NCI-H2196 (cell line): ENCODE measurements at regions not wholly inside any gene's neighbourhood (a gene's known extent, or its start where the extent isn't known, plus 50 kb on each side); places are given as distances from the start of the nearest gene placed in this dataset.
"Not testable (repeated sequence)": the region's sequence is repeated elsewhere in the genome, so short reads cannot be mapped to it uniquely, and the experiment has no call there.

Experiments
- DNase-seq: peaks from one replicate; lab custom pipeline; 2025; ENCODE audit not compliant: unreplicated experiment; lab: John Stamatoyannopoulos, UW

DNA sequence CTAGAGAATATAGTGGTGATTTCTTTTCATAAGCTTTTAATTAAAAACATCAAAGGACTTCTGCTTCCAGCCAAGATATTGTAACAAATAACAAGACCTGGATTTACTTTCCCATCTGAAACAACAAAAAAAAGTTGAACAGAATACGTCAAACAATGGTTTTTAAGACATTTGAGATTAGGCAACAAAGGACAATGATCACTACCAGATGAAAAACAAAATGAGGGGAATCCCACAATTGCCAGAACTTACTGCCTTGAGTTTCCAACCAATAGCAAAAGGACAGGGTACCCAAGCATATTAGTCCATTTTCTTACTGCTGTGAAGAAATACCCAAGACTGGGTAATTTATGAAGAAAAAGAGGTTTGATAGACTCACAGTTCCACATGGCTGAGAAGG is 341.4 kb upstream of the INTU start:
- no peak for DNase-seq

DNA sequence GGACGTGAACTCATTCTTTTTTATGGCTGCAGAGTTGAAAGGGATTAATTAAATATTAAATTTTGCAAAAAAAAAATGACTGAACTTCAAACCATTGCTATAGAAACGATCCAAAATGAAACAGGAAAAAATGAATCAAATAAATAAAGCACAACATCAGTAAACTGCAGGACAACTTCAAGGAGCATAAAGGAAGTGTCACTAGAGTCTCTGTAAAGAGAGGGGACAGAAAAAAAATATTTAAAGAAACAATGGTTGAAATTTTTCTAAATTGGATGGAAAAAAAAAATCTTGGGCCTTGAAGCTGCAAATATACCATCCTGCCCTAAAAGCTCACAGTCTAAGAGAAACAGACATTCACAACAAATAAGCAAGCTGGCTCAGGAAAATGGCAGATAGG is 339.3 kb upstream of the INTU start:
- DNase-seq, result no peak

DNA sequence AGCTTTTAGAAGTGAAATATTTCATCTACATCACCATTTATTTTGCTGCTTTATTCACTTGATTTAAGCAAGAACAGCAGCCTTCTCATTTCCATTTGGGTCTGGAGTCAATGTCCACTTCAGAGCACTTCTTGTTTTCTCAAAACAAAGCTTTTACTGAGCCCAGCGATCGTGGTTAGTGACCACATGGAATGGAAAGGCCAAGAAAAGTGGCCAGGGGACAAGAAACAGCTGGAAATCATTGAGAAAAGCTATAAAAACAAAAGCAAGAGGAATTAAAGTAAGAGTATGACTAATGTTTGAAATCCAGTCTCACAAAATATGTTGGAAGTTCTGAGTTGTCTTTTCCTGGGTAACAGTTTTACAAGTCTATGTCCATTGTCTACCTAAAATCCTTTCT is 328.4 kb upstream of the INTU start:
- no peak for DNase-seq

- DNase-seq, result no peak
Observed at GRCh38 chr4:127307996-127308395, 324.8 kb upstream of the INTU start.

DNA sequence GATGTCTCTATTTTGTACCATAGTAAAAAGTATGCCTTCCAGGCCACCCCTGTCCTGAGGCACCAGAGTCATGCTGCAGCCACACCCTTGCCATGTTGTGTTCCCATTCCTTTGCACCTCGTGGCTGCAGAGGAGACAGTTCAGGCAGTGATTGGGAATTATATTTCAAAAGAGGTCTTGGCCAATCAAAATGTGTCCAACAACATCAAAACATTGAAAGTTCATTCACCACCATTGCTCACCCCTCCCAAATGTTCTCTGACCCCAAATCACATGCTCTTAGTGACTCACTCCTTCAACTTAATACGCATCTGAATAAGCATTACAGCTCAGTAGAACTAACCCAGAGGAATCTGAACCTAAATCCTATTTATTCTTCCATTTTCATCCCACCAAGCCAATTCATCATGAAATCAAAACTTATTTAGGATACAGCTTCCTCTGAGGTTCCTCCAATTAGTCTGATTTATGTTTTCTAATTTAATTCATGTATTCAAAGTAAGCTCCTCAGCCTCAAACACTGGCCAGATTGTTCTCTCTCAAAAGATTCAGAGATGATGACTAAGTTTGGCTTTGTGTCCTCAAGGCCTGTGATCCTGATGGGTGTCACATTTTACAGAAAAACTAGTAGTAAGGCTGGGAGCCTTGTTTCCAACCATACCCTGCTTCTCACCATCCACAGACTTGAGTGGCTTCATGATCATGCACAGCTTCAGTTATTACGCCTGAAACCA is 323.2 kb upstream of the INTU start:
- DNase-seq, result no peak

GRCh38 chr4:127311371-127311770 is 321.4 kb upstream of the INTU start:
- DNase-seq, result no peak

- no peak for DNase-seq
Observed at GRCh38 chr4:127311924-127312323, 320.8 kb upstream of the INTU start.

DNA sequence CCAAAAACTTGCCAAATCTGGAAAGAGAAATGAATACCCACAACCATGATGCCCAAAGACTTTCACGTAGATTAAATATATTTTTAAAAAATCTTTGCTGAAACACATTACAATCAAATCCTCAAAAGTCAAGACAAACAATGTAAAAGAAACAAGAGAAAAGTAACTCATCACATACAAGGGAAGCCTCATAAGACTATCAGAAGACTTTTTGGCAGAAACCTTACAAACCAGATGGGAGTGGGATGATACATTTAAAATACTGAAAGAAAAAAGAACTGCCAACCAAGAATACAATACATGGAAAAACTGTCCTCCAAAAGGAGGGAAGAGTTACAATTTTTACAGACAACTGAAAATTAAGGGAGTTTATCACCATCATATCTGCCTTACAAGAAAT is 319.0 kb upstream of the INTU start:
- no peak for DNase-seq

- DNase-seq, result no peak
Observed at GRCh38 chr4:127327491-127327890, 305.3 kb upstream of the INTU start.

- DNase-seq, result no peak
Observed at GRCh38 chr4:127335073-127335620, 297.6 kb upstream of the INTU start.

GRCh38 chr4:127335732-127336131 is 297.0 kb upstream of the INTU start:
- DNase-seq, result no peak

- DNase-seq, result not testable (repeated sequence)
Observed at GRCh38 chr4:127343123-127343522, 289.6 kb upstream of the INTU start.

GRCh38 chr4:127344071-127344470 is 288.7 kb upstream of the INTU start:
- DNase-seq, result no peak

GRCh38 chr4:127347936-127348335 is 284.8 kb upstream of the INTU start:
- no peak for DNase-seq

DNA sequence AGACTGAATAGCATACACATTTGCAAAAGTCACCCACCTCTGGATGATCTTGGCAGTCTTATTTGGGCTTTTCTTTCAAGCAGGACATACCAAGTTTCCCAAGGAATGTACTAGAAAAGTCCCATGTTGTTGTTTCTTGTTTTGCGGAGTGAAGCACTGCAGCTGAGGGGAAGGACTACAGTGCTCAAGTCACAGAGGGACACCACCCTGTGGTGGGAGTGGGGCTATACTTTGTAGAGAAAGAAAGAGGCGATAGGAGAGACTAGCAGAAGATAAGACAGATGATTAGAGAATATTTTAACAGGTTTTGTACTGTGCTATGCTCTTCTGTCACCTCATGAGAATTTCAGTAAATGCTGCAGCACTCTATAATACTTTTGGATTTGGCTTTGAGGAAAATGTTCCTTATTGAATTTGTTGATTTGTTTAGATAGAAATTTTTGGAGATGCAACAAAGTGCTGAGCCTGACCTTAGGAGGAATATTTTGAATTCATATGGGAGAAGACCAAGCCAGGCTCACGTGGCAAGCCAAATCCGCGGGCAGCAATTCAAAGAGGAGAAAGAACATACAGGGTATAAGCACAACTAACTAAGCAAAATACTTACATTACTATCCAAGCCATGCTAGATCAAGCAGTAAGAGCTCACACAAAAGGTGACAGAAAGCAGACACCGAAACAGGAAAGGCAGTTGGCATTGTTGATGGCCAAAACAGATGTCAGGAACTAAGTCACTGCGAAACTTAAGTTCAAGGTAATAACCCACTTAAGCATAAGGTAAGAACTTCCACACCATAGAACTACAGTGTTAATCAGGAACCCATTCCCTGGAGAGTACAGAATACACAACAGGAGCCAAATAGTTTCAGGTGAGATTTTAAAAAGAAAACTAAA is 280.3 kb upstream of the INTU start:
- no peak for DNase-seq

DNA sequence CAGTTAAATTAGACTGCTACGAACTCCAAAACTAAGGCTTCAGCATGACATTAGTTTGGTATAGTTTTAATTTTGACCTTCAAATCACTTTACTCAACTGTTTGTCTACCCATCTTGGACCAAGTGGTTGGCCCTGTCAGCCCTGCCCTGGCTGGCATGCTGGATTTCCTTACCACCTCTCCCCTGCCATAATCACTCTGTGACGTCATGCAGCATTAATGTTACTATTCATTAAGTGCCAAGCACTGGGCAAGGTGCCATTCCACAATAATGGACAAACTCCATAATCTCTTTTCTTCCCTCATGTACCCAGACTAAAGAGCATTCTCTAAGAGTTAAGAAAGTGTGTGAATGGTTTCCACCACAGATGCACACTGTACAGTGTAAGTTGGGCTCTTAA is 277.0 kb upstream of the INTU start:
- no peak for DNase-seq

DNA sequence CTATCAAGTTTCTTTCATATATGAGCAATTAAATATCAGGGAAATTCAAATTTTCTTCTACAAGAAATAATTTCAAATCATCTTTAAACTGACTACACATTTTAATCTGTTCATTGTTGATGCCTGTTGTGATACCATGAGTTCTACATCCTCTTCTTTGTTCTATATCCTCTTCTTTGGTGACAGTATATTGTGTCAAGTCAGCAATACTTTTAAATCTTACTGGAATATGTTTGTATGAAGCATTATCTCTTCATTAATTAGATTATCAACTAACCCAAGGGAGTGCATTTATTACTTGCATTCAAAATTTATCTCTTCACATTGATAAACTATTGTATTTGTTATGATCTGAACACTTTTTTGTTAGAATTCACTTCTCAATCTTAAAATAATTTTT is 275.0 kb upstream of the INTU start:
- DNase-seq, result no peak

GRCh38 chr4:127362686-127363085 is 270.1 kb upstream of the INTU start:
- DNase-seq, result no peak

GRCh38 chr4:127364397-127364796 is 268.4 kb upstream of the INTU start:
- no peak for DNase-seq

- no peak for DNase-seq
Observed at GRCh38 chr4:127364911-127365310, 267.8 kb upstream of the INTU start.

GRCh38 chr4:127370604-127371003 is 262.2 kb upstream of the INTU start:
- DNase-seq, result no peak

DNA sequence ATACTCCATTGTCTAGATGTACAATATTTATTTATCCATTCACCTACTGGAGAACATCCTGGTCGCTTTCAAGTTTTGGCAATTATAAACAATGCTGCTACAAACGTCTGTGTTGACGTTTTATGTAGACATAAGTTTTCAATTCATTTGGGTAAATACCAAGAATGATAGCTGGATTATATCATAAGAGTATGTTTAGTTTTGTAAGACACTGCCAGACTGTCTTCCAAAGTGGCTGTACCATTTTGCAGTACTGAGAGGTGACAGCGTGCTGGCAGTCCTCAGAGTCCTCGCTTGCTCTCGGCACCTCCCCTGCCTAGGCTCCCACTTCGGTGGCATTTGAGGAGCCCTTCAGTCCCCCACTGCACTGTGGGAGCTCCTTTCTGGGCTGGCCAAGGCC is 253.3 kb upstream of the INTU start:
- DNase-seq, result no peak
